ENCODE measurements at regions not wholly inside any gene's neighbourhood (a gene's known extent, or its start where the extent isn't known, plus 50 kb on each side); places are given as distances from the start of the nearest gene placed in this dataset.

DNA sequence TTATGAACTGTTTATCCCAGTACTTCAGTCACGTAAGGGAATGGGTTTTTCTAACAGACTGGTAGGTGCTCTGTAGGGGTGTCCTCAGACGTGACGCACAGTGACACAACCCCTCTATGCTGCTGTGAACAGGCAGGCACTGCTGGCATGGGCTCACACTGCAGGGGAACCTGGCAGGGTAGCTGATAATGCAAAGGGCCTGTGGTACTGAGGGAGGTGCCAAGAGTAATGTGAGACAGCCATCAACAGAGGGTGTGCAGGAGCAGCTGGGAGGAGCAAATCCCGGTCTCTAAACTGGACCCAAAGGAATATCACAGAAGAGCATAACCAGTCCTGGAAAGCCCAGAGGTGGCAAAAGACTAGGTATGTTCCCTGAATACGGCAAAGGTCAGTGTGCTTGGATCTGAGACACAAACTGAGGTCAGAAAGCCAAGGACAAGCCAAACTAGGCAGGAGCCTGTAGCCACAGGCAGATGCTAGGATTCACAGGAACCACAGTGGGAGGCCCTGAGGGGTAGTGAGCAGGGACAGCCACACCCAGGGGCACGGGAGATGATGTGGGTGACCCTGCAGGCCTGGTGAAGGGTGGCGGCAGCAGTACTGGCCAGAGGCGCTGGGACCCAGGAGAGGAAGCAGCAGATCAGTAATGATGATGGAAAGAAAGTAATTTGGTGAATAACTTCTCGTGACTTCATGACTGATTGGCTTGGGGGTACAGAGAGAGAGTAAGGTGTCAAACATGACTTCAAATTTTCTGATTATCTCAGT lies 248.1 kb upstream of the CHRNA7 start:
- intact Hi-C loops (cut with micrococcal nuclease) (no loop called here), dilution Hi-C loops (cut with MboI; ENCODE audit: extremely low pct_ligation_motif_present, low sequenced_read_pairs) (no loop called here)
- CTCF ChIA-PET, result no interaction called here
- no peak for TF ChIP-seq POLR2AphosphoS5 (IDR thresholded peaks at IDR 0.05; ENCODE audit: insufficient read depth, low read depth, low read length)
- no peak for TF ChIP-seq EZH2 (IDR thresholded peaks at IDR 0.05; ENCODE audit: borderline replicate concordance, low read depth, low read length, severe bottlenecking)
- TF ChIP-seq JUN (IDR thresholded peaks at IDR 0.05; ENCODE audit: borderline replicate concordance, insufficient read depth, insufficient read length, low read depth), result no peak
- TF ChIP-seq POLR2A (IDR thresholded peaks at IDR 0.05; ENCODE audit: low read depth, low read length), result no peak
- TF ChIP-seq, protein P1, sequence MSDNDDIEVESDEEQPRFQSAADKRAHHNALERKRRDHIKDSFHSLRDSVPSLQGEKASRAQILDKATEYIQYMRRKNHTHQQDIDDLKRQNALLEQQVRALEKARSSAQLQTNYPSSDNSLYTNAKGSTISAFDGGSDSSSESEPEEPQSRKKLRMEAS (IDR thresholded peaks at IDR 0.05; ENCODE audit: insufficient read depth, insufficient read length), result no peak
- TF ChIP-seq GATA2 (IDR thresholded peaks at IDR 0.05; ENCODE audit: insufficient read depth, insufficient read length, low read depth, low read length), result no peak
- TF ChIP-seq, protein P2, sequence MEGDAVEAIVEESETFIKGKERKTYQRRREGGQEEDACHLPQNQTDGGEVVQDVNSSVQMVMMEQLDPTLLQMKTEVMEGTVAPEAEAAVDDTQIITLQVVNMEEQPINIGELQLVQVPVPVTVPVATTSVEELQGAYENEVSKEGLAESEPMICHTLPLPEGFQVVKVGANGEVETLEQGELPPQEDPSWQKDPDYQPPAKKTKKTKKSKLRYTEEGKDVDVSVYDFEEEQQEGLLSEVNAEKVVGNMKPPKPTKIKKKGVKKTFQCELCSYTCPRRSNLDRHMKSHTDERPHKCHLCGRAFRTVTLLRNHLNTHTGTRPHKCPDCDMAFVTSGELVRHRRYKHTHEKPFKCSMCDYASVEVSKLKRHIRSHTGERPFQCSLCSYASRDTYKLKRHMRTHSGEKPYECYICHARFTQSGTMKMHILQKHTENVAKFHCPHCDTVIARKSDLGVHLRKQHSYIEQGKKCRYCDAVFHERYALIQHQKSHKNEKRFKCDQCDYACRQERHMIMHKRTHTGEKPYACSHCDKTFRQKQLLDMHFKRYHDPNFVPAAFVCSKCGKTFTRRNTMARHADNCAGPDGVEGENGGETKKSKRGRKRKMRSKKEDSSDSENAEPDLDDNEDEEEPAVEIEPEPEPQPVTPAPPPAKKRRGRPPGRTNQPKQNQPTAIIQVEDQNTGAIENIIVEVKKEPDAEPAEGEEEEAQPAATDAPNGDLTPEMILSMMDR (IDR thresholded peaks at IDR 0.05; ENCODE audit: extremely low read depth in 1 of 2, insufficient read depth in 1 of 2, low read depth in 1 of 2, low read length in 2 of 2), result no peak
- TF ChIP-seq FOS (IDR thresholded peaks at IDR 0.05; ENCODE audit: borderline replicate concordance, insufficient read depth, low read length), result no peak
- TF ChIP-seq MYC (IDR thresholded peaks at IDR 0.05; ENCODE audit: low read depth, low read length), result no peak
- FAIRE-seq (no peak), DNase-seq (ENCODE audit: low read depth, low spot score) (no peak)
- no peak overlapping the region for H2AFZ ChIP-seq (ENCODE audit: low read depth, low read length)
- POLR2A ChIA-PET, result no interaction called here
- no peak overlapping the region for H3K27ac ChIP-seq (ENCODE audit: insufficient read depth, low read depth, low read length)
- no peak overlapping the region for H3K9ac ChIP-seq (replicated peaks; ENCODE audit: extremely low read depth, insufficient read depth, low read length)
- no TSS peak for BruUV-seq (replicated peaks)
- H3K79me2 ChIP-seq (ENCODE audit: control insufficient read depth, insufficient read depth, low read length), result no peaks in the 10 kb centered on the region
- no peaks in the 10 kb centered on the region for H3K36me3 ChIP-seq (ENCODE audit: control insufficient read depth in 2 of 2, extremely low read depth in 1 of 2, insufficient read depth in 2 of 2, low read length in 2 of 2)
- no peaks in the 10 kb centered on the region for H3K9me1 ChIP-seq (replicated peaks; ENCODE audit: control insufficient read depth, extremely low read depth, insufficient read depth, low read length)
- no peak overlapping the region for H3K4me2 ChIP-seq (ENCODE audit: insufficient read depth, low read length)
- H3K27me3 ChIP-seq (ENCODE audit: control insufficient read depth in 2 of 2, insufficient read depth in 2 of 2, low read length in 2 of 2), result no peaks in the 10 kb centered on the region
- H3K4me1 ChIP-seq (ENCODE audit: control insufficient read depth, extremely low read depth, insufficient read depth, low read length), result no peaks in the 10 kb centered on the region
- no peak overlapping the region for H3K4me3 ChIP-seq (replicated peaks in 1 of 3; ENCODE audit: insufficient read depth in 1 of 3, low read depth in 1 of 3, low read length in 3 of 3)
- peaks cover 3% of the 10 kb centered on the region for H3K9me3 ChIP-seq (replicated peaks; ENCODE audit: control insufficient read depth, insufficient read depth, low read length)
- H4K20me1 ChIP-seq (replicated peaks; ENCODE audit: control insufficient read depth, extremely low read depth, insufficient read depth, low read length), result no peaks in the 10 kb centered on the region

Measured in endothelial cell of umbilical vein (primary cell).